ENCODE measurements at regions not wholly inside any gene's neighbourhood (a gene's known extent, or its start where the extent isn't known, plus 50 kb on each side); places are given as distances from the start of the nearest gene placed in this dataset.

GRCh38 chr2:150307258-150307657 lies 180.2 kb downstream of the RND3 start:
- no peak for DNase-seq (ENCODE audit: low read depth in 2 of 2)
- no peak overlapping the region for H3K4me3 ChIP-seq (replicated peaks in 1 of 2; ENCODE audit: low read depth in 2 of 2, low read length in 2 of 2)
- no peak for TF ChIP-seq CTCF (IDR thresholded peaks at IDR 0.05; ENCODE audit: low read depth, low read length)

DNA sequence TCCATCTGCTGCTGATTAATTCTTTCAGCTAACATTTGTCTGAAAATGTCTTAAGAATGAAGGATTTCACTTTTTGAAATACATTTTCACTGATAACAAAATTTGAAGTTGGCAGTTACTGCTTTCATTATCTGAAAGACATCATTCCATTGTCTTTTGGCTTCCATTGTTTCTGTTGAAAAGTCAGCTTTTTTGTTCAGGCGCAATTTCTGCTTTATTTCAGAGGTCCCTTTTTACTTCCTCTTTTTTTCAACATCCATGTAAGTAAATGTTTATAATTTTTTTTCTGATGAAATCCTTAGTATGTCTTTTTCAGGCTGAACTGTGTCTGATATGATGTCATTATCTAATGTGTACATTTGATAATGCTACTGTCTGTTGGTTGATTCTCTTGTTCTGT lies 184.2 kb downstream of the RND3 start:
- H3K4me3 ChIP-seq (replicated peaks in 1 of 2; ENCODE audit: low read depth in 2 of 2, low read length in 2 of 2), result no peak overlapping the region
- no peak for TF ChIP-seq CTCF (IDR thresholded peaks at IDR 0.05; ENCODE audit: low read depth, low read length)
- DNase-seq (ENCODE audit: low read depth in 2 of 2), result no peak

GRCh38 chr2:150298571-150299305 lies 188.7 kb downstream of the RND3 start:
- no peak overlapping the region for H3K4me3 ChIP-seq (replicated peaks in 1 of 2; ENCODE audit: low read depth in 2 of 2, low read length in 2 of 2)
- DNase-seq (ENCODE audit: low read depth in 2 of 2), result no peak
- no peak for TF ChIP-seq CTCF (IDR thresholded peaks at IDR 0.05; ENCODE audit: low read depth, low read length)

GRCh38 chr2:150296770-150297546 lies 190.5 kb downstream of the RND3 start:
- no peak for TF ChIP-seq CTCF (IDR thresholded peaks at IDR 0.05; ENCODE audit: low read depth, low read length)
- H3K4me3 ChIP-seq (replicated peaks in 1 of 2; ENCODE audit: low read depth in 2 of 2, low read length in 2 of 2), result no peak overlapping the region
- peak; percentile 65 to 88 for DNase-seq (ENCODE audit: low read depth in 2 of 2)

- no peak overlapping the region for H3K4me3 ChIP-seq (replicated peaks in 1 of 2; ENCODE audit: low read depth in 2 of 2, low read length in 2 of 2)
- DNase-seq (ENCODE audit: low read depth in 2 of 2), result no peak
- no peak for TF ChIP-seq CTCF (IDR thresholded peaks at IDR 0.05; ENCODE audit: low read depth, low read length)
Observed at GRCh38 chr2:150295544-150295943, 191.9 kb downstream of the RND3 start.

DNA sequence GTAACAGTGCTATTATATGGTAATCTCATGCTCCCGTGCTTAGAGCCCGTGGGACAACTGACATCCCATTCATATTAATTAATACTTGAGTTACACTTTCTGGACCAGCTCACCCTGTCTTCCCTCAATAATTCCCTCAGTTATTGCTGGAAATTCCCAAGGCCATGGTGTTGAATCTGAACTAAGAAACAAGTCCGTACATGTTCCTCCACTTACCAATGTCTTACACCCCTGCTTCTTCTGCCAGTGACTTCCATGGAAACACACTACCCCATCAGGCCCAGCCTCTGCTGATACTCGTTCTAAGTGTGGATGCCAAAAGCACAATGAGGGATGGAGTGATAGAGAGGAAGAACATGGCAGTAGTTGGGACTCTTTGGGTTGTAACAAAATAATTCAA lies 193.7 kb downstream of the RND3 start:
- no peak for TF ChIP-seq CTCF (IDR thresholded peaks at IDR 0.05; ENCODE audit: low read depth, low read length)
- H3K4me3 ChIP-seq (replicated peaks in 1 of 2; ENCODE audit: low read depth in 2 of 2, low read length in 2 of 2), result no peak overlapping the region
- DNase-seq (ENCODE audit: low read depth in 2 of 2), result no peak

Data from cardiac fibroblast (primary cell).